ENCODE measurements at regions not wholly inside any gene's neighbourhood (a gene's known extent, or its start where the extent isn't known, plus 50 kb on each side); places are given as distances from the start of the nearest gene placed in this dataset.
"Not testable (repeated sequence)": the region's sequence is repeated elsewhere in the genome, so short reads cannot be mapped to it uniquely, and the experiment has no call there.

- no peak for DNase-seq (ENCODE audit: low spot score)
These were observed 608.5 kb upstream of the FAT1 start for GRCh38 chr4:187332141-187332540.

DNA sequence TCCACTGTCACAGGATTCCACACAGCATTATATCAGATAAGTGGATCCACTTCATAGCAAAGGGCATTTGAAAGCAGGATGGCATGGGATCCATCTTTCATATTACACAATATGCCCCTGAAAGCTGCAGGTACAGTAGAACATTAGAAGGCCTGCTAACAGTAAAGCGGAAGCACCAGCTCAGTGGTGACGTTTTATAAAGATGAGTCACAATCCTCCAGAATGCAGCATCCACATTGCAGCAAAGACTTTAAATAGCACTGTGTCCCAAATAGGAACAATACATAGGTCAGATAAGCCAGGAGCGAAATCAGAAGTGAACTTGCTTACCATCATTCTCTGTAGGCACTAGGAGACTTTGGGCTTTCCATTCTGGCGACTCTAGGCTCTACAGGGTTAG lies 609.5 kb upstream of the FAT1 start:
- DNase-seq (ENCODE audit: low spot score), result no peak

DNA sequence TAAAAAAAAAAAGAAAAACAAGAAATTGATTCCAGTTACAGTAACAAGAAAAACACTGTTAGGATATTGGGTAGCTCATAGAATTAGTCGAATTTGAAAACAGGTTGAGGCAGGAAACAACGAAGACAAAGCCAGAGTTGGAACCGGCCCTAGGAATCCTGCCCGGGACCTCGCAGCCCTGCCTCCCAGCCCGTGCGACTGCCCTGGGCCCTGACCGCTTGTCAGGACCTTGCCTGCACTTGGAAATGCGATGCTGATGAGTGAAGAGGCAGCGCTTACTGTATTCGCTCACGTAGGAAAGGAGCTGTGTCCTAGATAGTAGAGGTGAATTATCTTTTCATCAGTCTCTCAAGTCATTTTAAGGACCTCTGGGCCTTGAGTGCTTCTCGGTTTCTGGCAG lies 611.7 kb upstream of the FAT1 start:
- no peak for DNase-seq (ENCODE audit: low spot score)

GRCh38 chr4:187354740-187355139 lies 631.1 kb upstream of the FAT1 start:
- DNase-seq (ENCODE audit: low spot score), result no peak

DNA sequence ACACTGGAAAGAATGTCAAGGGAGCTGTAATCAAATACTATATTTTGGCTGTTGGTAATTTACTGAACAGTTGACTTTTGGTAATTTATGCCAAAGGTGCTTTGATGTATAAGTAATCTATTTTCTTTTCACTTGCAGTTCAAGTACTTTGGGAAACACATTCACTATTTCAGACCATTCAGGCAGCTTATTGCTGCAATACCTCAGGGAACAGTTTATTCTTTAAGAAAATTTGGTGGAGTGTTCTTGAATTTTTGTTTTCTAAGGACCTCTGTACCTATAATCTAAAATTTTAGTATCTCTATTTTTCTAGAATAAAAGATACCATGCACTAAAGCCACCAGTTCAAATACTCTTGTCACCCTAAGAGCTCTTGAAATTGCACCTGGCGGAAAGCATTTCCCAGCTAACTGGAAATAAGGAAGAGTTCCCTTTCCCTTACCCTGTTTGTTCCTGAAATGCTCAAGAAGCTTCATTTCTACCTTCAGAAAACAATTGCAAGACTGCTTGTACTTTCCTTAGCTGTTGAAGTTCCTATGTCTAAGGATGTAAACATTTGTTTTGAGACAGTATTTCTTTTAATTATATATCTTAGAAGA lies 633.5 kb upstream of the FAT1 start:
- DNase-seq (ENCODE audit: low spot score), result no peak

DNA sequence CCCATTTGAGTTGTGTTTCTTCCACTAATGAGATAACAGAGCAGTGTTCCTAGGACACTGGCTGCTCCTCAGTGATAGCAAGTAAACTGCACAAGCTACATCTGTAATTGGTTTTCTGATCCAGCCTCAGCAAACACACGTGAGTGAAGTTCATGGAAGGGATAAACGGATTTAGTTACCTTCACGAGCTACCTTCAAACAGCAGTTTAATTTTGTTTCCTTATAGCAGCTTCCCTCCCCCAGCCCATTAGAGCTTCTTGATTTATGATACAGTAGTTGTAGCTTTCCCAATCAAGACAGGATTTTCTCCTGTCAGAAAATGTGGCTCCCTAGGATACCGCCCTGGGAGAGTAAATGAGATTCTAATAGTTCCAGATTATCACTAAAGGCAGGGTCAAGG lies 634.2 kb upstream of the FAT1 start:
- DNase-seq (ENCODE audit: low spot score), result no peak

DNA sequence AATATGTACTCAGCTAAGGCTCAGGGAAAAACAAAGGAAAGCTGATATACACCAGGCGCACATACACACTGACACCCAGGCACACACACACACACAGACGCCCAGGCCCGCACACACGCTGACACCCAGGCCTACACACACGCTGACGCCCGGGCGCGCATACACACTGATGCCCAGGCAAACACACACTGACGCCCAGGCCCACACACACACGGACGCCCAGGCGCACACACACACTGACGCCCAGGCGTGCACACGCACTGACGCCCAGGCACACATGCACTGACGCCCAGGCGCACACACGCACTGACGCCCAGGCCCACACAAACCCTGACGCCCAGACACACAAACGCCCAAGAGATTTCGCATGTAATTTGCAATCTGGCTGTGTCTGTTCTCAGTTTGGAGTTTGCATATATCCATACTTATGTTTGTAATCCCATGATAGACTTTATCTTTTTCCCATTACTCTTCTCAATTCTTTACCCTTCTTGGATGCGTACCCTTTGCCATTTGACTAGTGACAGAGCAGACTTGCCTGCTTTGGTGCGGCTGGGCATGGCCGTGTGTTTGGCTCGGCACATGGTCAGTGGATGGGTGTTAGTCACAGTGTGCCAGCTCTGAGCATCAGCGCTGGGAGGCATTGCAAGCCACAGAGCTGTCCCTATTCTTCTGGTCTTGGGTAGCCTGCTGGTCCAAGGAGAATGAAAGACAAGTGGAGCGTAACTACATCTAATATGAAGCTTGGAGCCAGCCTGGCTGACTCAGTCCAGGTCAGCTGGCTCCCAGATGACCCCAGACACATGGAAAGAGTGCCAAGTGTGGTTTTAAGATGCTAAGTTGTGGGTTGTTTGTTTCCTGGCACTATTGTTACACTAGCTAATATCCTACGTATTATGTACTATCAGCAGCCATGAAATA lies 632.4 kb upstream of the ZFP42 start:
- no peak for DNase-seq (ENCODE audit: low spot score)

GRCh38 chr4:187364401-187364800 lies 631.2 kb upstream of the ZFP42 start:
- no peak for DNase-seq (ENCODE audit: low spot score)

DNA sequence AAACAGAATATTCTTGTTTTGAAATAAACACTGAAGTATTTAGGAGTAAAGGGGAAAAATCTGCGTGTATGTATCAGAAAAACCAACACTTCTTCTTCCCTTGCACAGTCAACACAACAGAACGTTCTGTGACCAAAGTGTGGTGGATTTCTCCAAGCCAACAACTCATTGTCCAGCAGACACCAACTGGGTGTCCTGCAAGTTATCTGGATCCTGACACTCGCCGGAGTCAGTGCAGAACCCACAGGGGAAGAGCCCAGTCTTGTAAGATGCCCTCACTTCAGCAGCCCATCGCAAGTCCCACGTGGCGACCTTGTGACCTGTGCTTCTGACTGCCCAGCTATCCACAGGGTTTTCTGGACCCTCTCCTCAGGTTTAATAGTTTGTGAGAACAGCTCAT lies 630.7 kb upstream of the ZFP42 start:
- DNase-seq (ENCODE audit: low spot score), result no peak

DNA sequence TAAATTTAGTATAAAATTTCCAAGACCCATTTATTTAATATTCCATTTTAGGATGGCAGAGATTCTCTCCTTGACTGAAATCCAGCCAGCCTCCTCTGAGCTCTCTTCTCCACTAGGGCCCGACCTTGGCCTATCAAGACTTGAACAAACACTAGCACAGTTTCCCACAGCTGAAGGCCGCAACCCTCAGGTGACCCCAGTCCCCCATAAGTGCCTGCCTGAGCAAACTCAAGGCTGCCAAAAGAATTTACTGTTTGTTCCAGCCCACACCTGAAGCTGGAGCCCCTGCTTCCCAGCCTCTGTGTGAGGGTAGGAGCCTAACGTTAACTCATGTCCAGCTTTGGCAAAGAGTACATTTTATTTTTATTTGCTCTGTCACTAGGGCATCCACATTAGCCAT lies 629.0 kb upstream of the ZFP42 start:
- no peak for DNase-seq (ENCODE audit: low spot score)

DNA sequence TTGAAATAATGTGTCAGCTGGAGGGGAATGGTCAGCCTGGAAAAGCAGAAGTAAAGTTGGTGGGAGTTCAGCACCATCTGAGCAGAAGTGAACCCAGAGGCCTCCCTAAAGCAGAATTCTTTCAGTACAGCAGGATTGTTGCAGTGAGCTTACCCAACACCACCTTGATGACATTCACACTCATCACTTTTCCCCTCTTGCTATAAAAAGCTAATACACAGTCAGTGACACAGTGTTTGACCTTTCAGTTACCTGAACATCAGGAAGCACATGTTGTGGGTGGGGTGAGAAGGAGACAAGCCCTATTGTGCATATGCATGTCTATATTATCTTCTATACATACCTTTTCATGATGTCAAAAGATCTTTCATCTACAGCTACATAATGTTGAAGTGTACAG lies 624.7 kb upstream of the ZFP42 start:
- DNase-seq (ENCODE audit: low spot score), result no peak

DNA sequence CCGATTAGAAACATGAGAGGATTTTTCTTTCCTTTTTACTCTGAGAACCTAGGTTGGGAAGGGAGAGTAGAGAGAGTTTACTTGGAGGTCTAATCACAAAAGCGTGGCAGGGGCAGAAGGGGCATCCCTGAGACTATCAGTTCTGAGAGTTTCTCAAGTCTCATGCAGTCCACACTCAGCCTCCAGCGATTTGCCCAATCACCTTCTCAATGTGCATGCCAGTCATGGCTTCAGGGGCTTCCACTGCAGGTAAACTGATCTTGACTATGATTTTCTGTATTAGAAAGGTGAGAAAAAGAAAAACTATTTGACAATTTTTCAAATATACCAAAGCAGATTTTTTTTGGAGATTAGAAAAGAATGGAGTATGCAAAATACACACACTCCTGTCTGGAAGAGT lies 617.1 kb upstream of the ZFP42 start:
- no peak for DNase-seq (ENCODE audit: low spot score)

GRCh38 chr4:187380181-187380581 lies 615.4 kb upstream of the ZFP42 start:
- DNase-seq (ENCODE audit: low spot score), result no peak

GRCh38 chr4:187383181-187383580 lies 612.4 kb upstream of the ZFP42 start:
- no peak for DNase-seq (ENCODE audit: low spot score)

GRCh38 chr4:187387739-187388138 lies 607.8 kb upstream of the ZFP42 start:
- DNase-seq (ENCODE audit: low spot score), result peak; percentile 19

DNA sequence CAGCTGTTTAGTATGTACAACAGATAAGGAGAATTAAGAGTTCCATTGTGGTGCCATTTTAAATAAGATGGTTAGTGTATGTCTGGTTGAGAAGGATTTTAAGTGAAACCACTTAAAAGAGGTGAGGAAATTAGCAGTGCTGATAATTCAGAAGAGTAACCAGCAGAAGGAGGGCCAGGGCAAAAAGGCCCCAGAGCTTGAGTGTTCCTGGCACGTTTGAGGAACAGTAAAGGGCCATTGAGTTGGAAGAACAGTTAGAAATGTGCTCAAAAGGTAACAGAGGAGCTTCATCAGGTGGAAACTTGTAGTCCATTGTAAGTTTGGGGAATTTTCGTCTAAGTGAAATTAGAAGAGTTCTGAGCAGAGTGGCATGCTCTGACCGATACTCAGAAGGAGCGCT lies 606.2 kb upstream of the ZFP42 start:
- no peak for DNase-seq (ENCODE audit: low spot score)

DNA sequence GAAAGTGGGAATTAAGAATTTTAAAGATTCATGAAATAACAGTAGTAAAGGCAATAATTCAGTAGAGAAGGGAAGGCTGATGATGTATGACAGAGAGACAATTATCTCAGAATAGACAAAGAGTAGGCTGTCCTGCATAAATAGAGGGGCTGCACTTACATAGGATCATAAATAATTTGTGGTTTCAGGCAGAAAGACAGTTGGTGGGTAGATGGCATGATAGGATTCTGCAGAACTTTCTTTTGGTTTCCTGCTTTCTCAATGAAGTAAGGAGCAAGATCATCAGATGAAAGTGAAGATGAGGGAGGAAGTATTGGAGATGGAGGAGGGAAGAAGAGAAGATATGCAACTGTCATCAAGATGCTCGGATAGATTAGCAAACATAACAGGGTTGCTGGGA lies 604.9 kb upstream of the ZFP42 start:
- DNase-seq (ENCODE audit: low spot score), result no peak

- DNase-seq (ENCODE audit: low spot score), result no peak
These were observed 601.8 kb upstream of the ZFP42 start for GRCh38 chr4:187393531-187394344.

- DNase-seq (ENCODE audit: low spot score), result no peak
These were observed 599.5 kb upstream of the ZFP42 start for GRCh38 chr4:187396106-187396505.

DNA sequence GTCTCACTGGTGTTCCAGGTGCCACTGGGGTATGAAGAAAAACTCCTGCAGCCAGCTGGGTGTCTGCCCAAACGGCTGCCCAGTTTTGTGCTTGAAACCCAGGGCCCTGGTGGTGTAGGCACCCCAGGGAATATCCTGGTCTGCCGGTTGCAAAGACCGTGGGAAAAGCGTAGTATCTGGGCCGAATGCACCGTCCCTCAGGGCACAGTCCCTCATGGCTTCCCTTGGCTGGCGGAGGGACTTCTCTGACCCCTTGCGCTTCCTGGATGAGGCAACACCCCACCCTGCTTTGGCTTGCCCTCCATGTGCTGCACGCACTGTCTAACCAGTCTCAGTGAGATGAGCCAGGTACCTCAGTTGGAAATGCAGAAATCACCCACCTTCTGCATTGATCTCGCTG lies 587.1 kb upstream of the ZFP42 start:
- DNase-seq (ENCODE audit: low spot score), result not testable (repeated sequence)

DNA sequence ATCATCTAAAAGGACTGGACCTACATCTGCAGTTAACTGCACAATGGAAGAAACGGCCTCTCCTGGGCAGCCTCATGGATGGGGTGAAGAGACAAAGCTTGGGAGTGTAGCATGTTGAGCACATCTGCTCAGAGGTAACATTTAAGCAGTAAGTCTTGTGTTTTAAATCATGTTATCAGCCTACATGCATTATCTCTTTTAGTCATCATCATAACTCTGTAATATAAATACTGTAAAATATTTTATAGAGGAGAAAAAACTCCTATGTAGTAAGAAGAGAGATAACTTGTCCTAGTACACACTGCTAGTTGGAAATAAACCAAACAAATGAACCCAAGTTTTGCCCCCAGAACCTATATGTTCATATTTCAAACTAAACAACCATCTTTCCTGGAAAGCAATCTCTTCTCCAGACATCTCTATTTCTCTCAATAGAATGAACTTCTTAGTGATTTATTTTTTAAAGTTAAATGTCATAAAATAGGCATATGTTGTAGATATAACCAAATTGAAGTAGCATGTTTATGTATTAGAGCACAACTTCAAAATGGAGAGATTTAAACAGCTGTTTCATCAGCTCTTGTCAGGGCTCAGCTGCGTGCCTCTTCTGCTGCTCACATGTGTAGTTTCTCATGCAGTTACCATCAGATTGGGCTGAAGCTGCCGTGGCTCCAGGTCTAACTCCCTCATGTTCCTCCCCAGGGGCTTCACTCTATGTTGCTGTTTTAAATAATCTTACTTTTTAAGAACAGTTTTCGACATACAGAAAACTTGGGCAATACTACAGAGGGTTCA lies 581.8 kb upstream of the ZFP42 start:
- DNase-seq (ENCODE audit: low spot score), result no peak

DNA sequence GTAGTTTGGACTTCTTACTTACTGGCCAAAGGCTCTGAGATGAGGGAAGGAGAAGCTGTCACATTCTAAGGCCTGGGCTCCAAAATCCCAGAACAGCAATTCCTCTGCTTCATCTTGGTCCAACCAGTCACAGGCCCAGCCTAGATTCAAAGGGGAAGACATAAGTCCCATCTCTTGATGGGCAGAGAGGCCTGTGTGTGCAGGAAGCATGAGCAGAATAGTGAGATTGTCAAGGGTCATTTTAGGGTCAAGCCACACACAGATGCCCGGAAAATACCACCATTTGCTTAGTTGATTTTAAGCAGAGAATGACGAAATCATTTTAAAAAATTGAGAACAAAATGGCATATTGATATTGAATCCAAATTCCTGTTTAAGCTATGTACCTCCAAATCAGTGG lies 580.9 kb upstream of the ZFP42 start:
- DNase-seq (ENCODE audit: low spot score), result no peak

Measured in AG08395 (cell line).